H1 (cell line): ENCODE measurements at regions not wholly inside any gene's neighbourhood (a gene's known extent, or its start where the extent isn't known, plus 50 kb on each side); places are given as distances from the start of the nearest gene placed in this dataset.

ENCODE experiments used
- ASH2L ChIP-seq: fragments of 200-600, 300-600 bp; sonication (generic); IDR thresholded peaks from one replicate; pipeline ENCODE4 v1.7.1; 2017; ENCODE audit warnings: low read length
- BCL11A ChIP-seq, 2 experiments: IDR thresholded peaks; one replicate each; pipeline ENCODE4 v1.6.1; 2011; ENCODE audit warnings: low read depth in 2 of 2, low read length in 2 of 2, mild to moderate bottlenecking in 2 of 2
- CBX5 ChIP-seq: fragments of 300-800, 300-1000 bp; sonication (generic); IDR thresholded peaks from 2 replicates; pipeline ENCODE4 v1.7.1; 2016; ENCODE audit warnings: antibody characterized with exemption, low read length, low read depth
- CHD2 ChIP-seq: IDR thresholded peaks from 2 replicates; pipeline ENCODE4 v1.6.1; 2012; ENCODE audit warnings: low read length, improper control_type of control experiment
- CTBP2 ChIP-seq: IDR thresholded peaks from 2 replicates; pipeline ENCODE4 v1.7.0; 2011; ENCODE audit warnings: borderline replicate concordance, mild to moderate bottlenecking, moderate library complexity, mixed read lengths, low read length; ENCODE audit not compliant: insufficient read depth, insufficient read length
- GABPA ChIP-seq: IDR thresholded peaks from 2 replicates; pipeline ENCODE4 v1.6.1; 2011; ENCODE audit warnings: mild to moderate bottlenecking, low read length, moderate library complexity, borderline replicate concordance; ENCODE audit not compliant: insufficient read depth
- JUN ChIP-seq: IDR thresholded peaks from 2 replicates; pipeline ENCODE4 v1.6.1; 2011; ENCODE audit warnings: low read depth, mild to moderate bottlenecking, improper control_type of control experiment, low read length
- KDM4A ChIP-seq: IDR thresholded peaks from one replicate; pipeline ENCODE4 v1.7.1; 2012; ENCODE audit warnings: low read depth, mild to moderate bottlenecking, moderate library complexity, low read length, inconsistent platforms; ENCODE audit not compliant: severe bottlenecking
- KDM5A ChIP-seq: fragments of 200-600 bp; IDR thresholded peaks from 2 replicates; pipeline ENCODE4 v1.7.1; 2012; ENCODE audit warnings: mild to moderate bottlenecking, low read length, inconsistent platforms, mixed read lengths
- MAFK ChIP-seq: IDR thresholded peaks from 2 replicates; pipeline ENCODE4 v1.6.1; 2012; ENCODE audit warnings: low read depth, mild to moderate bottlenecking, improper control_type of control experiment, low read length
- NRF1 ChIP-seq: IDR thresholded peaks from 2 replicates; pipeline ENCODE4 v1.6.1; 2011; ENCODE audit warnings: mild to moderate bottlenecking, low read depth, low read length, improper control_type of control experiment
- POLR2AphosphoS5 ChIP-seq: IDR thresholded peaks from 2 replicates; pipeline ENCODE4 v1.6.1; 2011; ENCODE audit warnings: low read depth, low read length
- RFX5 ChIP-seq: IDR thresholded peaks from 2 replicates; pipeline ENCODE4 v1.6.1; 2011; ENCODE audit warnings: low read depth, low read length, improper control_type of control experiment, borderline replicate concordance
- RXRA ChIP-seq: IDR thresholded peaks from 2 replicates; pipeline ENCODE4 v1.6.1; 2011; ENCODE audit warnings: low read depth, mild to moderate bottlenecking, low read length, moderate library complexity; ENCODE audit not compliant: insufficient read depth
- SIRT6 ChIP-seq: IDR thresholded peaks from one replicate; pipeline ENCODE4 v1.7.1; 2012; ENCODE audit warnings: low read length, inconsistent platforms
- SP4 ChIP-seq: IDR thresholded peaks from 2 replicates; pipeline ENCODE4 v1.6.1; 2012; ENCODE audit warnings: low read length, inconsistent platforms
- SUZ12 ChIP-seq: fragments of 200-600 bp; sonication (generic); IDR thresholded peaks from 2 replicates; pipeline ENCODE4 v1.6.1; 2012; ENCODE audit warnings: mild to moderate bottlenecking, inconsistent platforms, low read length, moderate library complexity, mixed read lengths
- TBP ChIP-seq: IDR thresholded peaks from 2 replicates; pipeline ENCODE4 v1.6.1; 2011; ENCODE audit warnings: low read depth, low read length, improper control_type of control experiment
- TEAD4 ChIP-seq: IDR thresholded peaks from 2 replicates; pipeline ENCODE4 v1.6.1; 2012; ENCODE audit warnings: low read depth, low read length, inconsistent platforms, mixed read lengths
- YY1 ChIP-seq: IDR thresholded peaks from 2 replicates; pipeline ENCODE4 v1.6.1; 2011; ENCODE audit warnings: low read depth, mild to moderate bottlenecking, low read length
- TF ChIP-seq, protein P1 (sequence below): IDR thresholded peaks from 2 replicates; pipeline ENCODE4 v1.6.1; 2012; ENCODE audit warnings: low read length, inconsistent platforms
- TF ChIP-seq, protein P2 (sequence below): IDR thresholded peaks from 2 replicates; pipeline ENCODE4 v1.6.1; 2011; ENCODE audit warnings: low read length, improper control_type of control experiment

DNA sequence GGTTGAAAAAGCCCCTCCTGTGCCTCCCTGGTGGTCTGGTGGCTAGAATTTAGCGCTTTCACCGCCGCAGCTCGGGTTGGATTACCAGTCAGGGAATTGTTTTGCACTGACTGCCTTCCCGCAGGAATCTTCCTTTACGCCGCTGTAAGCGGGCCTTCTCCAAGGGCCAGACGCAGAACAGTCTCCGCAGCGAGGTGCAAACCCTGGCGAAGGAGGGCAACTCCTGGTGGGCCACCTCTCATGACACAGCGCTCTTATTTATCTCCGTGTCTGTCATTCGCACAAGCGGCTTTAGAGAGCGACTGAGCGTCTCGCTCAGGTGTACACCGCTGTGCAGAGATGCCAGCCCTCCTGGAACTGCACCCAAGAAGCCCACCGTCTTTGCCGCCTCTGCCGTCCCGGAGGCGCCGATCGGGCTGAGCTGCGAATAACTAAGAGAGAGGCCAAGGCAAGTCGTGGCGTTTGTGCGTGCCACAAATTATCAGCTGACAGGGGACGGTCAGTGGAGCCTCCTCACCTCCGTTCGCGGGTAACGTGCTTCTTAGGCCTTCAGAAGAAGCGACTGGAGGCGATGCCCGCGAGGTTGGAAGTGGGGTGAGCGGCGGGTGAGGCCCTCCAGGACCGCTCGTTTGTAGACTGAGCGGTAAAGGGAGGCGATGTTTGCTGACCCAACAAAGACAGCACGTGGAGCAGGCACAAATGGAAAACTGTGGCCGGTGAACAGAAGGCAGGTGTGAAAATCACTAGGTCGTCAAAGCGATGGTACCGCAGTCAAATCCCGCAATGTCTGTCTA, 93.5 kb downstream of the PRKAB2 start (continued):
- TF ChIP-seq, protein P1, sequence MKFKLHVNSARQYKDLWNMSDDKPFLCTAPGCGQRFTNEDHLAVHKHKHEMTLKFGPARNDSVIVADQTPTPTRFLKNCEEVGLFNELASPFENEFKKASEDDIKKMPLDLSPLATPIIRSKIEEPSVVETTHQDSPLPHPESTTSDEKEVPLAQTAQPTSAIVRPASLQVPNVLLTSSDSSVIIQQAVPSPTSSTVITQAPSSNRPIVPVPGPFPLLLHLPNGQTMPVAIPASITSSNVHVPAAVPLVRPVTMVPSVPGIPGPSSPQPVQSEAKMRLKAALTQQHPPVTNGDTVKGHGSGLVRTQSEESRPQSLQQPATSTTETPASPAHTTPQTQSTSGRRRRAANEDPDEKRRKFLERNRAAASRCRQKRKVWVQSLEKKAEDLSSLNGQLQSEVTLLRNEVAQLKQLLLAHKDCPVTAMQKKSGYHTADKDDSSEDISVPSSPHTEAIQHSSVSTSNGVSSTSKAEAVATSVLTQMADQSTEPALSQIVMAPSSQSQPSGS, result no peak
- TF ChIP-seq RXRA (no peak), TBP (no peak), RFX5 (no peak), POLR2AphosphoS5 (no peak), ASH2L (no peak), KDM5A (no peak), YY1 (no peak), CTBP2 (no peak), NRF1 (no peak), KDM4A (peak; percentile 28), GABPA (no peak), SIRT6 (no peak), JUN (no peak), BCL11A (IDR thresholded peaks at IDR 0.05; ENCODE audit: low read depth in 2 of 2, low read length in 2 of 2) (no peak), TEAD4 (no peak), CHD2 (no peak), SUZ12 (peak; percentile 65), SP4 (no peak), CBX5 (no peak), MAFK (no peak)
- TF ChIP-seq, protein P2, sequence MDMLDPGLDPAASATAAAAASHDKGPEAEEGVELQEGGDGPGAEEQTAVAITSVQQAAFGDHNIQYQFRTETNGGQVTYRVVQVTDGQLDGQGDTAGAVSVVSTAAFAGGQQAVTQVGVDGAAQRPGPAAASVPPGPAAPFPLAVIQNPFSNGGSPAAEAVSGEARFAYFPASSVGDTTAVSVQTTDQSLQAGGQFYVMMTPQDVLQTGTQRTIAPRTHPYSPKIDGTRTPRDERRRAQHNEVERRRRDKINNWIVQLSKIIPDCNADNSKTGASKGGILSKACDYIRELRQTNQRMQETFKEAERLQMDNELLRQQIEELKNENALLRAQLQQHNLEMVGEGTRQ, result no peak
